Stimulated activated CD4-positive, alpha-beta T cell treated with anti-CD3 and anti-CD28 coated beads, Interleukin-4, amount 100 ng/mL, for 1 hour (primary cell): ENCODE measurements at regions not wholly inside any gene's neighbourhood (a gene's known extent, or its start where the extent isn't known, plus 50 kb on each side); places are given as distances from the start of the nearest gene placed in this dataset.

Experiments used
- DNase-seq: peaks from one replicate; pipeline ENCODE4 v3.0.0-alpha.2; 2020

DNA sequence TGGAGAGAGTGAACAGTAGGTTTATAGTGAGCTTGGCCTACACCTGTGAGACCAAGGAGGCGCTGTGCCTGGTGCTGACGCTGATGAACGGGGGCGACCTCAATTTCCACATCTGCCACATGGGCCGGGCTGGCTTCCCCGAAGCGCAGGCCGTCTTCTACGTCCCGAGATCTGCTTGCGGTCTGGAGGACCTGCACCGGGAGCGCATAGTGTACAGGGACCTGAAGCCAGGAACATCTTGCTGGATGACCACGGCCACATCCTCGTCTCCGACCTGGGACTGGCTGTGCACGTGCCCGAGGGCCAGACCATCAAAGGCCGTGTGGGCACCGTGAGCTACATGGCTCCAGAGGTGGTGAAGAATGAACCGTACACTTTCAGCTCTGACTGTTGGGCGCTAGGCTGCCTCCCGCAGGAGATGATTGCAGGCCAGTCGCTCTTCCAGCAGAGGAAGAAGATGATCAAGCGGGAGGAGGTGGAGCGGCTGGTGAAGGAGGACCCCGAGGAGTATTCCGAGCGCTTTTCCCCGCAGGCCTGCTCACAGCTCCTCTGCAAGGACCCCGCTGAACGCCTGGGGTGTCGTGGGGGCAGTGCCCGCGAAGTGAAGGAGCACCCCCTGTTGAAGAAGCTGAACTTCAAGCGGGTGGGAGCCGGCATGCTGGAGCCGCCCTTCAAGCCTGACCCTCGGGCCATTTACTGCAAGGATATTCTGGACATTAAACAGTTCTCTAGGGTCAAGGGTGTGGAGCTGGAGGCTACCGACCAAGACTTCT lies 139.0 kb downstream of the ZDHHC20 start:
- DNase-seq = no peak

DNA sequence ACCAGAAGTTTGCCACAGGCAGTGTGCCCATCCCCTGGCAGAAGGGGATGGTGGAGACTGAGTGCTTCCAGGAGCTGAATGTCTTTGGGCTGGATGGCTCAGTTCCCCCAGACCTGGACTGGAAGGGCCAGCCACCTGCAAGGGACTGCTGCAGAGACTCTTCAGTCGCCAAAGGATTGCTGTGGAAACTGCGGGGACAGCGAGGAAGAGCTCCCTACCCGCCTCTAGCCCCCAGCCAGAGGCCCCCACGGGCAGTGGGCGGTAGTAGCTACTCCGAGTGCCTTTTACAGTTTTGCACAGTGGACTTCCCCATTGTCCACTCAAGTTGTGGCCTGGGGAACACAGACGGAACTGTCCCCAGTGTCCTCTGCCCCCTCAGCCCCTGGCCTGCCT lies 138.5 kb downstream of the ZDHHC20 start:
- no peak for DNase-seq

DNA sequence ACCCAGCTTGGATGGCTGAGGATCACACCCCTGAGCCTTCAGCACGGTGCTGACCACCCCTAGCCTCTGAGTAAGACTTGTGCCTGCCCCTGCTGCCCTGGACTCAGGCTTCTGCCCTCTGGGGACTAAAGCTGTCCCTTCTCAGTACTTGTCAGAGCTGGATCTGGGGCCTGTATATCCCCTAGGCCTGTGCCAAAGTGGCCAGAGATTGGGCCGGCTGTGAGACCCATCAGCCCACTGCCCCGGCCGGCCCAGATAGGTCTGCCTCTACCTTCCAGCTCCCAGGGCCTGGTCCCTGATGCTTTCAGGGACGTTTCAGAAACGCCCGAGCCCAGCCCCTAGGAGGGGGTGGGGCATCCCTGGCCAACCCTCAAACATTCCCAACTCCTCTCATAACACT lies 137.8 kb downstream of the ZDHHC20 start:
- no peak for DNase-seq

DNA sequence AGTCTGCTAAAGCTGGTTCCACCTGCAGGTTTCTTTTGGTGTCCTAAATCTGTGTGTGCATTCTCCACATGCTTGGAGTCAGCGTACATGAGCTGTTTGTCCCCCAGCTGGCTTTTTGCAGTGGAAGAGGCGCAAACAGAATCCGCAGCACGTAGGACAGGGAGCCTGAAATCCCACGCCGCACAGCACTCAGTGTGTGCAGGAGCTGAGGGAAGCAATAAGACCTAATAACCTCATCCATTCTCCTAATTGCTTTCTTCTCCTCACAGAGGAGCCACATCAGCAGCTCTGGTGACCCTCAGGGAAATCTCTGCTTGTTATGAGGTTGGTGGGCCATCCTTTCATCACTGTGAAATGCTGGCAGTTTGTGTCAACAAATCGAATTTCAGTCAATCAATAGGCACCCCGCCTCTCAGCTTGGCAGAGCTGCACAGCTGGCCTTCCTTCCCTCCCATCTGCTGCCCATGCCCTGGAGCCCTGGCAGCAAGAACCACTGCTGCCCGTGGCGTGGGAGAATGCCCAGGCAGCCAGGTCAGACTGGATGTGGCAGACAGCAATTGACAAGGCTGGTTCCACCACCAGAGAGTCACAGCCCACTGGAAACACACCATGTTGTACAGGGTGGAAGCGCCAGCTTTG lies 136.7 kb downstream of the ZDHHC20 start:
- DNase-seq = no peak
